ENCODE measurements at regions not wholly inside any gene's neighbourhood (a gene's known extent, or its start where the extent isn't known, plus 50 kb on each side); places are given as distances from the start of the nearest gene placed in this dataset.
"Not testable (repeated sequence)": the region's sequence is repeated elsewhere in the genome, so short reads cannot be mapped to it uniquely, and the experiment has no call there.

GRCh38 chr9:22217254-22217653 is 208.1 kb upstream of the CDKN2B start:
- no peak for DNase-seq (ENCODE audit: low read depth)

- DNase-seq (ENCODE audit: low read depth): not testable (repeated sequence)
Measured at GRCh38 chr9:22225856-22226255, 216.8 kb upstream of the CDKN2B start.

GRCh38 chr9:22227986-22228385 is 218.6 kb upstream of the DMRTA1 start:
- DNase-seq (ENCODE audit: low read depth): no peak

GRCh38 chr9:22228542-22228941 is 218.1 kb upstream of the DMRTA1 start:
- peak; percentile 33 for DNase-seq (ENCODE audit: low read depth)

- no peak for DNase-seq (ENCODE audit: low read depth)
Measured at GRCh38 chr9:22229069-22229468, 217.6 kb upstream of the DMRTA1 start.

GRCh38 chr9:22231309-22231708 is 215.3 kb upstream of the DMRTA1 start:
- DNase-seq (ENCODE audit: low read depth): not testable (repeated sequence)

GRCh38 chr9:22232971-22233370 is 213.7 kb upstream of the DMRTA1 start:
- no peak for DNase-seq (ENCODE audit: low read depth)

GRCh38 chr9:22237497-22238363 is 208.9 kb upstream of the DMRTA1 start:
- peak; percentile 96 for DNase-seq (ENCODE audit: low read depth)

- peak; percentile 70 for DNase-seq (ENCODE audit: low read depth)
Measured at GRCh38 chr9:22238809-22239684, 207.6 kb upstream of the DMRTA1 start.

GRCh38 chr9:22240619-22241018 is 206.0 kb upstream of the DMRTA1 start:
- peak; percentile 81 for DNase-seq (ENCODE audit: low read depth)

- DNase-seq (ENCODE audit: low read depth): peak; percentile 62
Measured at GRCh38 chr9:22241024-22241423, 205.6 kb upstream of the DMRTA1 start.

GRCh38 chr9:22241611-22242010 is 205.0 kb upstream of the DMRTA1 start:
- no peak for DNase-seq (ENCODE audit: low read depth)

GRCh38 chr9:22244139-22245011 is 202.2 kb upstream of the DMRTA1 start:
- DNase-seq (ENCODE audit: low read depth): peak; percentile 75

- no peak for DNase-seq (ENCODE audit: low read depth)
Measured at GRCh38 chr9:22255337-22255736, 191.3 kb upstream of the DMRTA1 start.

GRCh38 chr9:22256381-22256780 is 190.2 kb upstream of the DMRTA1 start:
- DNase-seq (ENCODE audit: low read depth): no peak

- no peak for DNase-seq (ENCODE audit: low read depth)
Measured at GRCh38 chr9:22257026-22257816, 189.4 kb upstream of the DMRTA1 start.

GRCh38 chr9:22265038-22265437 is 181.6 kb upstream of the DMRTA1 start:
- no peak for DNase-seq (ENCODE audit: low read depth)

GRCh38 chr9:22265534-22265933 is 181.1 kb upstream of the DMRTA1 start:
- DNase-seq (ENCODE audit: low read depth): no peak

- no peak for DNase-seq (ENCODE audit: low read depth)
Measured at GRCh38 chr9:22274477-22274876, 172.1 kb upstream of the DMRTA1 start.

GRCh38 chr9:22278426-22278825 is 168.2 kb upstream of the DMRTA1 start:
- DNase-seq (ENCODE audit: low read depth): peak; percentile 7

- DNase-seq (ENCODE audit: low read depth): peak; percentile 61
Measured at GRCh38 chr9:22279636-22280035, 167.0 kb upstream of the DMRTA1 start.
